Smooth muscle cell of the brain vasculature (primary cell): ENCODE measurements at regions not wholly inside any gene's neighbourhood (a gene's known extent, or its start where the extent isn't known, plus 50 kb on each side); places are given as distances from the start of the nearest gene placed in this dataset.
"Not testable (repeated sequence)": the region's sequence is repeated elsewhere in the genome, so short reads cannot be mapped to it uniquely, and the experiment has no call there.

Experiments
- DNase-seq: peaks from one replicate; pipeline ENCODE4 v3.0.0-alpha.2; 2012; ENCODE audit warnings: low read depth, low spot score

DNA sequence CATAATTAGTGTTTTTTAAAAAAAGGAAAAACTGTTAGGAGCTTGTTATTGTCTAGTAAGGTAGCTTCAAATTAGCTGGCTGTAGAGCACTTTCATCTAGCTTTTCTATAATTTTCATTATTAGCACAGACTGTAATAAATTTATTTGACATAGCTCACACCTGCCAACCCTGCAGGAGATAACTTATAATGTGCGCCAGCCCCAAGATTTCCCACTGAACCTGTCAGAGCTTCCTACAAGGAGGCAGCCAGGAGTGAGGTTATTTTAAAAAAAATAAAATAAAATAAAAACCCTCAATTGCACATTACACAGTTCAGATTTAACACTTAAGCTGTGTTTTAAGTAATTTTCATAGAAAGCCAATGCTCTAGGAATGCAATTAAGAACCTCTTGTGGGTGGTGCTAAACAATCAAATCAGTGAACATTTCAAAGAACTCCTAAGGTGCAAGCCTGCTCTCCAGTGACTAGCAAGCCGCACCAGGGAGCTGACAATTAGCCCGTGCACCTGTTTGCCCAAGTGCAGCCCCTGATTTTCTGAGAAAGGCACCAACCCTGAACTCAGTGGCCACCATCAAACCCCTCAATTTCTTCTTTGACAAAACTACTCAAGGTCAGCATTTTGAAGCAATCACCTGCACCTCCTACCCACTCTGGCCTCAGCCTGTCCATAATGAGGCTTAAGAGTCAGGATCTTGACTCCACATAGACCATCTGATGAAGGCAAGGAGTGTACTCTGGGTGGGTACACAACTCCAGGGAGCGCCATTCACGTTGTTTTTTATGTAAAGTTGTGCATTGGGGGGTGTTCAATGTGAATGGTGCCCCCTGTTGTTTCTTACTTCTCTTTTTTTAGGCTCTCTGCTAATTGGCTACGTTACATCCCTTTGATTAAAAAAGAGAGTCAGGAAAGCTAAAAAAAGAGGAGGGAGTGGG is 385.3 kb upstream of the WWC1 start:
- DNase-seq, result no peak

DNA sequence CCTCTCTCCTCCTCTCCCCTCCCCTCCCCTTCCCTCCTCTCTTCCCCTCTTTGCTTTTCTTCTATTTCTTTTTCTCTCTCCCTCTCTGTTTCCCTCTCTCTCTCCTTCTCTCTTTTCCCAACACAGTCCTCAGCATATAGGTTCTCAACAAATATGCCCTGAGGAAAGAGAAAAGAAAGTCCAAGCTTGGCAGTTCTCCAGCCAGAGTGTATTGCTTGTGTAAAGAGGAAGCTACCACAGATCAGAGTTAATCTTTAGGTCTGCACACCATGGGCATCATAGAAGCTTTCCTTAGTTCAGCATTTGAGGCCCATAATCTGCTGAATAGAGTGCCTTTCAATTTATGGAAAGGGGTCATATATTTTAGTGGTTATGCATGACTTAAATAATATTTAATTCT is 382.8 kb upstream of the WWC1 start:
- DNase-seq, result no peak

DNA sequence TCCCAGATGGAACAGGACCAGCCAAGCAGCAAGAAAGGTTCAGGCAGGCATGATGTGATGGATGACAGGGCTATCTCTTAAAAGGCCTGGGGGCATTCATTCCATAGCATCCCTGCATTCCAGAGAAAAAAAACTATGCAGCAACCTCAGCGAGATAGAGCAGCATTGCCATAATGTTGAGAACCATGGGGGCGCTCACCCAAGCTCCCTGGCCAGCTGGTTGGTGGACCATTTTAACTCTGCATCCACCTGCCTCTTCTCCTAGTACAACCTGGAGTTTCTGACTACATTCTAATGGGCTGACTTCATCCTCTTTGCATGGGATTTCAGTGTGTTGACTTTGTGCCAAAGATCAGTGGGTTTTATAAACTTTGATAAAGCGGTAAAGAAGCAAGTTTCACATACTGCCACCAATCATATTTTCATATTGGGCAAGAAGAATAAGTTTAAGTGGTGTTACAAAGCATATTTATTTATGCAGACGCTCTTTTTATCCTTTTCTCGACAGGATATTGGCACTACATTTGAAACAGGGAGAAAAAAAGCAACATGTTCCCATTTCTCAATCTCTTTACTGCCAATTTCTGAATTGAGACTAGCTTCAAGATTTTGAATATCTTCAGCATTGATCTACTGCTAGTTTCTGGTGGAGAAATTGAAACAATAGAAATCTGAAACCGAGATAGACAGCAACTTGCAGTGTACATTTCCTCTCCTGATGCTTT is 378.3 kb upstream of the WWC1 start:
- no peak for DNase-seq

DNA sequence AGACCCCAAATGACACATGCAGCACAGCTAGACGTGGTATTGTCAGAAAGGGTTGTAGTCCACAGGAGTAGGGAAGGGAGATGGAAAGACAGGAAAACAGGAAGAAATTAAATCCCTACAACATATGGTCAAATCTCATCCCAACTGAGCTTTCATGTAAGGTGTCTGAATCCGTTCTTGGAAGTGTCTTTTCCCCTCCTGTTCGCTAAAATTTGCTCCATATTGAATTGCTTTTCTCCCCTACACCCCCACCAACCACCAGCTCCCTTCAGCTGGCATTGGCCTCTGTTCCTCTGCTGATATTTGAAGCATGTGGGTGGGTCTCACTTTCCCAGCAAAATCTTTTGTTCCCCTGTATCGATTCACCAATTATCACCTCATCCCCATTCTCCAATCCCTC is 376.2 kb upstream of the WWC1 start:
- no peak for DNase-seq

DNA sequence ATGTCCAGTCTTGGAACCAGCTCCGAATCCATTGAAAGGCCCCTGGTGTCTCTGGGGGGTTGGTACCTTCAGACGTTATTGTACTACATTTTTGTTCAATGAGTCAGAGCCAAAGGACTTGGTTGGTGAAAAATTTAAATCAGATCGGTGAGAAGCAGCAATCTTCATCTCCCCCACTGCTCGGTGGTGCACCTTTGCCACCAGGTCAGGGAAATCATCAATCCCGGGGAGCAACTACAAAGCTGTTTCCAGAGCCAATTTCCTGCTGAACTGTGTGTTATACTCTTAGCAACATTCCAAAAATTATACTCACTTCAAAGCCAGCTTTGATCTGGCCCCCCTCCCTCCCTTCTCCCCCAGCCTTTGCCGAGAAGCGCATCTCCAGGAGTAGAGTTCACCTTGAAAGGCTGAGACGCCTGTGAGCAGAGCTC is 375.2 kb upstream of the WWC1 start:
- peak; percentile 75 for DNase-seq

DNA sequence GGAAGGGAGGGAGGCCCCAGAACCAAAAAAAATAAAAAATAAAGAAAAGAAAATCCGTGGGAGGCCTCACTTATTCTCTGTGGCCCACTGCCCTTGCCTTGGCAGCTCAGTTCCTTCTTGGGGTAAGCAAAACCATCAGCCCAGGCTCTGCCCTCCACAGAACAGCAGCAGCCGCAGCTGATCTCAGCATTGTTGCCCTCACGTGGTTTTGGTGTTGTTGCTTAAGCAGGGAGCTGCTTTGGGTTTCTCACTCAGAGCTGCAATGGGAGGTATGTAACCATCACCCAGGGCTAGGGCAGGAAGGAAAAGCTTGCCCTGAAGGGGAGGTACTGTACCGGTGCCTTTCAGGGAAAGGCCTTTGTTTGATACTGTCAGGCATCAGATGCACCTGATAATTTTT is 374.7 kb upstream of the WWC1 start:
- no peak for DNase-seq

DNA sequence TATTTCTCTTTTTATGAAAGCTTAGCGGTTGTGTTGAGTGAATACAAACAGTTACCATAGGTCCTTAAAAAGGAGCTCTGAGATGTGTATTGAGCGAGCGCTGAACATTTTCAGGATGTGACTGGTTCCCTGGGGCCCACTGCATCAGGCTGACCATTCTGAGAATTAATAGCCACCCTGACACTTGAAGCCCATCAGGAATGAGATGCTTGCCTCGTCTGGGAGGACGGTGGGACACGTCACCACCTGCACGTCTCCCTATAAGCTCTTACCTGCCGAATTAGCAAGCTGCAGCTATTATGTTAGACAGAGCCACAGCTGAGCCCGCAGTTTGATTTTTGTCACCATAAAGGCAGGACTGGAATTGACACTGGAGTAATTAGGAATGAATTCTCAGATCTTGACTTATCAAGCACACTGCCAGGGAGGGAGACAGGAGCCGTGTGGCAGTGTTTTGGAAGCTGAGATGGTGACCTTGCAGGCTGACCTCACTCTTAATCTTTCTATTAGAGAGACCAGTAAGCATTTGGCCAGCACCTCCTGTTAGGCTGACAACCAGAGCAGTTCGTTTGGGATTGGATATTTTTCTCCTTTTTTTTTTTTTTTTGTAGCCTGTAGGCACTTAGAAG is 373.1 kb upstream of the WWC1 start:
- no peak for DNase-seq

DNA sequence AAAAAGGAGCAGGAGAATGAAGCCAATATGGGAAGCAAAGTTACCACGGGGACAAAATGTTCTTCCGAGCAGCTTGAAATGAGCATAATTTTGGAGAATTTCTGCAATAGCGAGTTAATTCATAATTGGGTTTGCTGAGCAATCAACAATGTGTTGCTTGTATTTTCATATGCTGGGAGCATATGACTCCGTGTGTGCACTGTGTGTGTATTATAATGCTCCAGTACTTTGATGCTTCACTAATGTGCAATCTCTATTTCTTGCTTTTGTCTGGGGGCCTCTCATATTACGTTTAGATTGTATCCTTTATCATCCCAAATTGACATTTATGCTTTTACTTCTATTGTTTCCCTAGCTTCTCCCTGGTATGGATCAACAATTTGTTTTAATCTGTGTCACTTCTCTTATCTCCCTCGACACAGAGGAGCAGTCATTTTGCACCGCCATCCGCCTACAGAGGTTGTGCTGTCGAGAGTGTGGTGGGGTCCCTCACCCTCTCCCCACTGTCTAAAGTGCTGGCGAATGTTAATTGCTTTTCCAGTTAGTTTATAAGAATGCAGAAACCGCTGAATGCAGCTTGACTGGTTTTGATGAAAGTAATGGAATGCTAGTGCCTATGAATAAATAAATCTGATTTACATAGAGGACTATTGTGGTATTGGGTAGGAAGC is 372.5 kb upstream of the WWC1 start:
- no peak for DNase-seq

DNA sequence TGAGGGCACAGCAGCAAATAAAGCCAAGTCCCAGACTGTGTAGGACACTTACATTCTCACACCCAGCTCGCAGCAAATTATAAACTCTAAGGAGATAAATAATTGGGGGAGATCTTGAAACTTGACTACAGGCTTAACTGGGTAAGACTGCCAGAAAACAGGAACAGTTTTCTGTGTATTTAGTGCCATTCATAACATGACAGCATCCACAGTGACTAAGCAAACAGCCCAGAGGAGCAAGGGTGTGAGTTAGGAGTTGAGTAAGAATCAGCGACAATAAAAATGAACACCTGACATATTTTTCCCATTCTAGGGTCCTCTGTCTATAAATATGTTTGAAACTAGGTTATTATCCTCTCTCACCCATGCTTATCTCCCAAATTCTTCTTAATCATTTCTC is 370.9 kb upstream of the WWC1 start:
- no peak for DNase-seq

DNA sequence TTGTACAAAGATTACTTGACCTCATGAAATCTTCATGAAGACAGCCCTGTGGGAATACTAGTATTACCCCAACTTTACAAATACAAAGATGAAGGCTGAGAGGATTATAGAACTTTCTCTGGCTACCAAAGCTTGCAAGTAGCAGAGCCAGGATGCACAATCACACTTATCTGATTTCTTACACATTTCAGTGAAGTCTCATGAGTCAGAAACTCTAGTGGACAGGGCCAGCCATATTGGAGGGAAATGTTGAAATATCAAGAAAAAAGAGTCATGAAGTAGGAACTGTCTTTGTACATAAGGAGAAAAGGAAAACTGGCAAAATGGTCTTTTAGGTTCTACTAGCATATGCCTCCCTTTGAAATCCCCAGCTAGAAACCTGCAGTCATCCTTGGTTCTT is 369.6 kb upstream of the WWC1 start:
- DNase-seq, result no peak

DNA sequence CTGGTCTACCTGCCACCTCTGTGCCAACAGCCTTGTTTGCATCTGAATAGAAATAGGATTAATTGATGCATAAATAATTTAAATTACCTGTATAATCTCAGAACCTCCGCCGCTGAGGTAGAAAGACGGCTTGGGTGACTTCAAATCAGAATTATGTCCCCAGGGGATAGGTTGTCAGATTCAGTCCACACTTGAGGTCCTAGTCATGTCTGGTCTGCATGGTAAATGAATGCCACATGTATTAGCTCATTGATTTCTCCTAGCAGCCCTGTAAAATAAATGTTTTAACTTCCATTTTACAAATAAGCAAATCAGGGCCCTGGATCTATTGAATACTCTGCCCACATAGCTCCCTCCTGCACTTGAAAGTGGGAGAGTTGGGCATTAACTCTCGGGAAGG is 368.0 kb upstream of the WWC1 start:
- DNase-seq, result no peak

DNA sequence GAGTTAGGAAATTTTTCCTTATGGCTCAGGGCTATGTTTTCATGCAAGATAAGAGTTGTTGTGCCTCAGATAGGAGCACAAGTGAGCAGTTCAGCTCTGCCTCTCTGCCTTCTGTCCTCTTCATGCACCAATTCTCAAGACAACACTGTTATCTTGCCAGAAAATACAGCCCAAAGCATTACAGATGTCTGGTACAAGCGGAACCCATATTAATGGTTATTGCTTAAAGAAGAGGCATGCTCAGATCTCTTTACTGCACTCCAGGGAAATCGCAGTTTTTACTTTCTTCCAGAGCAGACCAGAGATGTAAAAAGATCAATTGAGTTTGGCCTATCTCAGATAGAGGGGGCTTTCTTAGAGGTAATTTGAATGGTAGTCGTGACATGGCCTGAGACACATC is 361.6 kb upstream of the WWC1 start:
- no peak for DNase-seq

DNA sequence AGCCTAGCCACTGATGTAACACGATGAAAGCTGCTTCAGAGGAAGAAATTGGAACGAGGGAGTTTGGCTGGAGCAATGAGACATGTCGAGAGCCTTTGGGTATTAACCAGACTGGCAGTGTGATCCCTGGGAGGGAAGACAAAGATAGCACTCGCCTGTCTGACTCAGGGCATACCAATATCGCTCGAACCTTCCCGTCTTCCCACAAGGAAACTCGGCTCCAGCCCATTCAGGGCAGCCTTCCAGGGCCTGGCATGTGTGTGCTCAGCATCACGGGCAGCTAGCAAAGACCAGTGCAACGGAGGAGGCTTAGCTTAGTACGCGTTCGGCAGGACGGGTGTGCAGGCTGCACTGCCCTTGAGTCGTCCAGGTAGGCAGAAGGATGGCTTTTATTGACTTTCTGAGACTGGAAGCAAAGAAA is 356.9 kb upstream of the WWC1 start:
- no peak for DNase-seq

DNA sequence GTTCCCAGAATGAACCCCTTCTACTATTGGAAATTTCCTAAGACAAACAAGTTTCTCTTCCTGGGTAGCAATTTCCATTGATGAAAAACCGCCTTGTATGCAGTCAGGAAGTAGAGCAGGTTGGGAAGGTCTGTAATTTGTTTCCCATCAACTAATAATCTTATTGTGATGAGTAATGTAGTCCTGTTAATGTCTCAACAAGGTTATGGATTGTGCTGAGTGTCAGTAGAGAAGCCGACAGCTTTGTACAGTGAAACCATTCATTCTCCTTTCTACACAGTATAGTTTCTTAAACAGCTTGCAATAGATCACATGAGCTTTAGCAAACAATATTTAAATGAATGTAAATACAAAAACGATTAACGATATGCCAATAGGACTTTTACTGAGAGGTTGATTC is 355.4 kb upstream of the WWC1 start:
- no peak for DNase-seq

DNA sequence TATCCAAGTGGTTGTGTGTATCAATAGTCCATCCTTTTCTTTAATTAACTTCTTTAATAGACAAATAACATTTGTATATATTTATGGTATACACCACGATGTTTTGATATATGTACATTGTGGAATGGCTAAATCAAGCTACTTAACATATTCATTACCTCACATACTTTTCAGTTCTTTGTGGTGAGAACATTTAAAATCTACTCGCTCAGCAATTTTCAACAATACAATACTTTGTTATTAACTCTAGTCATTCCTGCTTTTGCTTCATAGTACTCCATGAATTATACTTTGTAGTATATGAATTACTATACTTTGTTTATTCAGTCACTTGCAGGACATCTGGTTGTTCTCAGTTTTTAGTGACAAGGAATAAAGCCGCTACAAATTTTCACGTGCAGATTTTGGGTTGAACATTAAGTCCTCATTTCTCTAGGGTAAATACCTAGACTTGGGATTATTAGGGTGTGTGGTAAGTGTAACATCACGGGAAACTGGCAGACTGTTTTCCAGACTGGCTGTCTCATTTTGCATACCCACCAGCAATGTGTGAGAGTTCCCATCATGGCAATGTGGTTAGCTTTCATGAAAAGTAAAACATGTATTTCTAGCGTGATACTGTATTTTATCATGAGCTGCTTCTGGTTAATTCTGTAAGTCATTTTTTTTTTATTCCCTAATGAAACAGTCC is 354.4 kb upstream of the WWC1 start:
- no peak for DNase-seq

DNA sequence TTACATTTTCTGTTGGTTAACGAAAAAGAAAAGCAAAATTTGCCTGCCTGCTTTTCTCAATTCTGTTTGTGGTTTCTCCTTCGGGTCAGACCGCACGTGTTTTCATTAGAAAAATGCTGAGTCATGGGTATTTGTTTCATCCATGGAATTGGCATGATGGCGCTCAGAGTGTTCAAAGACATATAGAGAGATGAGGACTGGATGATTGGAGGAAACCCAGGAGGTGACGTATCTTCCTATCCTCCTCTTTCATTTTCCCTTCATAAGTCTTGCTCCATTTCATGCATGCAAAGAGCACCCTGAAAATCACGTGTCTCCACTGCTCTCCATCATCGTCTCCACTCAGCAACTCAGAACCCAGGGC is 353.8 kb upstream of the WWC1 start:
- DNase-seq, result no peak

DNA sequence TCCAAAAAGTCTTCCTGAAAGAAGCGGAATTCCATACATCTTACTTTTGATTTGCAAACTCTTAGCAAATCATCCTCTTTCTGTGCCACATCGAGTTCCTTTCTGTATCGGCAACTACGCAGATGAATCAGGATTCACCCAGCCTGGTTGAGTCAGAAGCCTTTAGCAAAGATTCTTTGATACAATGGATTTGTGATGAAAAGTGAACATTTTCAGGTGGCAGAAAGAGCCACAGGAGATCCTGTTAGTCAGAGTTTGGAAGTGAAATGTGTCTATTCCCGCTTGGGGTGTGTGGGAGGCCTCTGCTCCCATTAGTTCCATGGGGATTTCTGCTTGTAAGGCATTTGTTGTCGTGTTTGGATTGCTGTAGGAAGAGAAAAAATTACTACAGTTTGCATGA is 351.8 kb upstream of the WWC1 start:
- no peak for DNase-seq

DNA sequence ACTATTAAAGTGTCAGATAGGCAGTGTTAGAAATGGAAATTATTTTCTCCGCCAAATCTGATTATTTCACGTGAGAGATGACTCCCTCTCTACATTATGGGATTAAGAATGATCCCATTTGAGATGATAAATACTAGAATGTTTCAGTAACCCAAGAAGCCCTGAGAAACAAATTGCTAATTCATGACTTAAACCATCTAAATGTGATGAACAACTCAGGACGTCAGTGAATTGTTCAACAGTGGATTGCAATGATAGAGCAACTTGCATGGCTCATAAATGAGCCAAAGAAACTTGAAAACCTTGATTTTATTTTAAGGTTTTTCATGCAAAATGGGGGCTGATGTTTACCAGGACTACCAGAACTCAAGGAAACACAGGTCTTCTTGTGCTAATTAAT is 350.5 kb upstream of the WWC1 start:
- DNase-seq, result no peak

DNA sequence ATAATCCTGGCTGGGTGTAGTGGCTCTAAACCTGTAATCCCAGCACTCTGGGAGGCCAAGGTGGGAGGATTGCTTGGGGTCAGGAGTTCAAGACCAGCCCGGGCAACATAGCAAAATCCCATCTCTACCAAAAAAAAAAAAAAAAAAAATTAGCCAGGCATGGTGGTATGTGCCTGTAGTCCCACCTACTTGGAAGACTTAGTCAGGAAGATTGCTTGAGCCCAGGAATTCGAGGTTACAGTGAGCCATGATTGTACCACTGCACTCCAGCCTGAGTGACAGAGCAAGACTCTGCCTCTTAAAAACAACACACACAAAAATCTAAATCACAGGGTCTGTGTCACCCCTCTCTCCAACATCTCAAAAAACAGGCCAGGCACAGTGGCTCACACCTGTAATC is 349.9 kb upstream of the WWC1 start:
- not testable (repeated sequence) for DNase-seq

DNA sequence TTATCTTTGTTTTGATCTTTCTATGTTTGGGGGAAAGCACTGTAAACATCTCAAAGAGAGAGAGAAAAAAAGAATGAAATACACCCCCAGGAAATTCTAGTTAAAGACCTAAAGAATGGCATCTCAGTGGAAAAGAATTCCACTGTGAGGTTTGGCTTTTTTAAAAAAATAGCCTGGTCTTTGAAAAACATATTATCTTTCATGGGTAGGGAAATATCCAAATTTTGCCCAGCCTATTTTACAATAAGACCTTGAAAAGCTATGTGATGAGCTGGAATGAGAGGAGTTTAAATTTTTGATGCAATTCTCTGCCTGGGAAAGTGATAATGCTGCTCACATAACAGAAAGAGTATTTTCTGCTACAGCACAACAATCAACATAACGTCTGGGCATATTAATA is 348.1 kb upstream of the WWC1 start:
- no peak for DNase-seq

DNA sequence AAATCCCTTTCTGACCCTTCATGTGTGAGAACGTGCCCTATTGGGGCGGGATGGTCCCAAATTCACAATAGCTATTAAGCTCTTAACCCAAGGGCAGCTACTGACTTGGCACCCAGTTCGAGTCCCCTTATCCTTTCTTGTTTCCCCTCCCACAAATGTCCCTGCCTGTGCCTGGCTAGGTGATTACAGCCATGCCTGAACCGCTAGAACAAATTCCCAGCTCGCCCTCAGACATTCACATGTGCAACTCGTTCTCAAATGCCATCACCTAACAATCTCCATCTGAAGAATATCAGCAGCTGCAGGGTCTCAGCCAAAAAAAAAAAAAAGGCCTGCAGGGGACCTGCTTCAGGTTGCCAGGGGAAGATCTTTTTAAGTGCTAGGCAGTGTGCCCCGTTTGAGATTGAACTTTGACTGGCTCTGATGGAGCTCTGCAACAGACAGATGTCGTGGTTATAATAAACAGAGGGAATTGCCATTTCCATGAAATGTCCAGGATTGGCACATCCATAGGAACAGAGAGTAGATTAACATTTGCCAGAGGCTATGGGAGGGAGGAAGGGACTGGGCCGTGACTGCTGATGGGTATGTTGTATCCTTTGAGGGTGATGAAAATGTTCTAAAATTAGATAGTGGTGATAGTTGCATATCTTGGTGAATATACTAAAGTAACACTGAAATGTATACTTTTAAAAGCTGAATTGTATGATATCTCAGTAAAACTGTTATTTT is 347.2 kb upstream of the WWC1 start:
- DNase-seq, result no peak
